Mammary epithelial cell (primary cell): ENCODE measurements at regions not wholly inside any gene's neighbourhood (a gene's known extent, or its start where the extent isn't known, plus 50 kb on each side); places are given as distances from the start of the nearest gene placed in this dataset.

Experiments
- CTCF ChIP-seq, 2 donors: IDR thresholded peaks in 1 of 2; conservative IDR thresholded peaks in 1 of 2; 2 replicates each; pipeline ENCODE4 v1.5.1; 2011 to 2012; ENCODE audit warnings: inconsistent platforms in 2 of 2, low read length in 2 of 2, mild to moderate bottlenecking in 2 of 2, control low read depth in 1 of 2, low read depth in 1 of 2; ENCODE audit not compliant: insufficient read depth in 1 of 2; ENCODE audit errors: extremely low read depth in 1 of 2
- EZH2 ChIP-seq: IDR thresholded peaks from 2 replicates; pipeline ENCODE4 v1.6.1; 2012; ENCODE audit warnings: low read length, inconsistent platforms, borderline replicate concordance

- TF ChIP-seq CTCF (conservative IDR thresholded peaks at IDR 0.05 in 1 of 2, IDR thresholded peaks at IDR 0.05 in 1 of 2; ENCODE audit: extremely low read depth in 1 of 2, insufficient read depth in 1 of 2, low read depth in 1 of 2, low read length in 2 of 2) (no peak), EZH2 (no peak)
Measured at GRCh38 chr1:19014765-19015164, 58.3 kb upstream of the IFFO2 start.
